ENCODE measurements at regions not wholly inside any gene's neighbourhood (a gene's known extent, or its start where the extent isn't known, plus 50 kb on each side); places are given as distances from the start of the nearest gene placed in this dataset.
"Not testable (repeated sequence)": the region's sequence is repeated elsewhere in the genome, so short reads cannot be mapped to it uniquely, and the experiment has no call there.

DNA sequence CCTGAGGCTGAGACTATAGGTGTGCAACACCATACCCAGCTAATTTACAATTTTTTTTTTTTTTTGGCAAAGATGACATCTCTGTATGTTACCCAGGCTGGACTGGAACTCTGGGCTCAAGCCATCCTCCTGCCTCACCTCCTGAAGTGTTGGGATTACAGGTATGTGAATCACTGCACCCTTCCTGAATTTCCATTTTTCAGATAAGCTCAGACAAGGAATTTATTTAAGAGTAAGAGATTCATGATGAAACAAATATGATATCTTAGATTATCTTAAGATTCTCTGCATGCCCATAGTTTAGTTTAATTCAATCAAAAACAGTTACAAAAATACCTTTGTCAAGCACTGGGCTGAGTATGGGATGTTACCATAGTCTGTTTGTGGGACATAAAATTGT, 128.4 kb upstream of the BASP1 start:
- DNase-seq: no peak

DNA sequence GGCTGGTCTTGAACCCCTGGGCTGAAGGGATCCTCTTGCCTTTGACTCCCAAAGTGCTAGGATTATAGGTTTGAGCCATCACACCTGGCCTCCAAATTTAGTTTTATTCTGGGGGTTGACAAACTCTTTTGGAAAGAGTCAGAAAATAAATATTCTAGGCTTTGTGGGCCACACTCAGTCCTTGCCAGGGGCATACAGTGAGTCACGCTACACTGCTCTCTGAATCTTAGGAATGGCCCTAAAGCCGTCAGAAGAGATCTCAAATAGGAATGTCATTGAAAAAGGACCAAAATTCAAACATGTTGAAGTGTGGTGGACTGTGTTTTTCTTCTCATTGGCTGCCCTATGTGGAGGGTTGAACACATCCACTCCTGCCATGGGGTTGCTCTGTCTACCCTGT, 127.7 kb upstream of the BASP1 start:
- no peak for DNase-seq

GRCh38 chr5:17090839-17091238, 126.6 kb upstream of the BASP1 start:
- no peak for DNase-seq

- DNase-seq: peak; percentile 8
Measured at GRCh38 chr5:17094830-17095229, 122.6 kb upstream of the BASP1 start.

GRCh38 chr5:17096952-17097695, 120.3 kb upstream of the BASP1 start:
- peak; percentile 55 for DNase-seq

DNA sequence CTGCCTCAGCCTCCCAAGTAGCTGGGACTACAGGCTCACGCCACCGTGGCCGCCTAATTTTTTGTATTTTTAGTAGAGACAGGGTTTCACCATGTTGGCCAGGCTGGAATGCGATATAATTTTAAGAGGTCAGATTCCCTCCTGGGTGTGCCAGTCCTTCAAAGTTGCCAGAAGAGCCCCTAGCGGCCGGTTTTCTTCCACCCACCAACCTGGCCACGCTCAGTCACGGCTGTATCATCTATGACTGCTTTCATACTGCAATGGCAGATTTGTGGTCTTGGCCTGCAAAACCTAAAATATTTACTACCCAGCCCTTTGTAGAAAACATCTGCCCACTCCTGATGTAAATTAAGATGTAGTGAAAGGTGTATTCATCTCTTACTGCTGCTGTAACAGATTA, 117.5 kb upstream of the BASP1 start:
- DNase-seq: no peak

GRCh38 chr5:17103461-17103860, 114.0 kb upstream of the BASP1 start:
- no peak for DNase-seq

DNA sequence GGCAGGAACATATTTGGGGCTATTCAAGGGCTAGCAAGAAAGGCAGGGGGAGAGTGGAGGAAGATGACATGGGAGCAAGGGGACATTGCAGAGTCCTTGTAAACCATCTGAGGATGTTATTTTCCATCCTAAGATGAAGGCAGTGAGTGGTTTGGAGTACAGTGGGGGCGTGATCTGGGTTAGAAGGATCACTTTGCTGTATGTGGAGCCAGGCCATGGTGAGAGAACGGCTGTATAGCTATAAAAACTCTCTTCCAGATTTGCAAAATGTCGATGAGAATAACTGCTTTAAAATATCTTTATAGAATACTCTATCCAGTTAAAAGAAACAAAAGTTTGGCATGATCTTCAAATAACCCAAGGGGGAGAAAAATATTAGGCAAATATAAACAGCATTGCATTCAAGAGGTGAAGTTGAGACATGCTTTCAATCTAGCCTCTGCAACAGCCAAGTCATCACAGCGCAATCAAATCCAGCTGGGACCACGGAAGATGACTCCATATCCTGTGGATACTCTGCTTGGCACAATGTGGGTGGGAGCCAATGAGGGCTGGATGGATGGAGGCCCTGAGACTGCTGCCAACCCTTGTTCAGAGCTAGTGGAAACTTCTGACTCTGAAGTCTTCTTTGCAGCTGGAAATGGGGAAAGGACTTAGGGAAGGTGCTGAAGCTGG, 111.5 kb upstream of the BASP1 start:
- DNase-seq: no peak

DNA sequence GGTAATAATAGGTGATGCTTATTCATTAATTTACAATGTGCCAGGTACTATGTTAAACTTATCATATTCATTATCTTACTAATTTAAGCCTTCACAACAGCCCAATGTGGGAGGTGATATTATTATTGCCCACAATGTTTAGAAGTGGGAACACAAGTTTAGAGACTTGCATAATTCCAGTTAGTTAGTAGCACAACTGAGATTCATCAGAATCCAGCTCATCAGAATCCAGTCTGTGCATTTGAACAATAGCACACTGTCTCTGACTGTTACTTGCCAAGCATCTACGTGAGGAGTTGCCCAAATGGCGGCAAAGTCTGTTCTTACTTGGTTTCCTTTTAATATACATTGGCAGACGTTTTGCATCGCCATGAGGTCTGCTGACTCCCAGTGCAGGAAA, 110.9 kb upstream of the BASP1 start:
- DNase-seq: no peak

DNA sequence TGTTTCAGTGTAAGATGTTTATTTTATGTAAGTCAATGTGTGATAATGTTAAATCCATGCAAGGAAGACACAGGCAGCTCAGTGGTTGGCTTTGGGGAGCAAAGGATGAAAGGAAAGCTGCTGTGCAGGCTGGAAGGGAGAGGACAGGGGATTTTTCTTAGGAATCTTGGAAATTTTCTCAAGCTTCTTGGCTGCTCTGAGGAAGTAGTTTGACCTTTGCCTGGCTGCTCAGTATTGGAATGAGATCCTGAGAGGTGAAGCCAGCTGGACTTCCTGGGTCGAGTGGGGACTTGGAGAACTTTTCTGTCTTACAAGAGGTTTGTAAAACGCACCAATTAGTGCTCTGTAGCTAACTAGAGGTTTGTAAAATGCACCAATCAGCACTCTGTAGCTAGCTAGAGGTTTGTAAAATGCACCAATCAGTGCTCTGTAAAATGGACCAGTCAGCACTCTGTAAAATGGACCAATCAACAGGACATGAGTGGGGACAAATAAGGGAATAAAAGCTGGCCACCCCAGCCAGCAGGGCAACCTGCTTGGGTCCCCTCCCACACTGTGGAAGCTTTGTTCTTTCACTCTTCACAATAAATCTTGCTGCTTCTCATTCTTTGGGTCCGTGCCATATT, 105.2 kb upstream of the BASP1 start:
- DNase-seq: not testable (repeated sequence)

- no peak for DNase-seq
Measured at GRCh38 chr5:17113174-17113958, 104.1 kb upstream of the BASP1 start.

DNA sequence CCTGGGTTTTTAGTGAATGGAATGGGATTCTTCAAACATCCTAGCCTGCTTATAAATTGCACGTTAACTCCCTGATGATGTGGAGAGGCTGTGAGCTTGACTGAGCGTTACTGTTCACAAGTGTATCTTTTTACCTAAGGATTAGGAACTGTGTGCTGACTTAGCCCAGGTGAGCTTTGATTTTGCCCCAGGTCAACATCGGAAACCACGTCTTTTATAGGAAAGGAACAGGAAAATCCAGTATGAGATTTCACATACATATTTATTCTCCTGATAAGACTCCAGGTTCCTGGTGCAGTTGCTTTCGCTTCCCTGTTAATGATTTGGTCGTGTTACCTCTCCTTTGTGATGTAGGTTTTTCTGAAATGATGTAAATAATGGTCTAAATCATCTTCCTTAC, 103.2 kb upstream of the BASP1 start:
- no peak for DNase-seq

GRCh38 chr5:17114715-17115599, 102.5 kb upstream of the BASP1 start:
- no peak for DNase-seq

DNA sequence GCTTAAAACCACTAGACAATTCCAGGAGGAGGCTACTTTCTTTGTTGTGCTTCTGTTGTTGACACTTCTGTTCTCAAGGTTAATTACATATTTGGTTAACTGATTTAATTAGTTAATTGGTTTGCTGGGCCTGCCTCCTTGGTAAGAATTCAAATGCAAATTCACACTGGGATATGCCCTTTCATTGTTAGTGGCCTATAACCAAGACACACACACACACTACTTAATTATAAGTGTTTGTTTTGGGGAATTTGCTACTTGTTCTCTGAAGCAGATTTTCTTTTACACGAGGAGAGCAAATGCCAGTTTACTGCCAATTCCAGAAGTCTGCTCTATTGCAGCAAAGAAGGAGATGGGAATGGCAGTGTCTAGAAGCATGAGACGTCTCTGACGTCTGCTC, 101.6 kb upstream of the BASP1 start:
- DNase-seq: no peak

DNA sequence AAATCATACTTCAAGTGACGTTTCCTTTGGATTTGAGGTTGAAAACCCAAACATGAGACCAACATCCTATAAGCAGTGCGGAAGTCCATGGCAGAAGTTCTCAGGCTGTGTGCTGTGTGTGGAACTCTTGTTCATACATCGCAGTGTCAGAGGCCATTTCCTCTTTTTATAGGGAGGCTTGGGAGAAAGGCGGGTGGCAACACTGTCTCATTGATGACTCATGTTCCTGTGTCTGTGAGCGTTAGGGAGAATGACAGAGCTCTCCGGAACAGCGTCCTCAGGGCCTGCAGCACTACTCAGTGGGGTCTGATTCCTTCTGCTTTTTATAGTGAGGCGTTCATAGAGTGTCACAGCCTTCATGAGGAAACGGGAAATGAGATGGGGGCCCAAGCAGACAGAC, 98.8 kb upstream of the BASP1 start:
- DNase-seq: no peak

- no peak for DNase-seq
Measured at GRCh38 chr5:17120209-17120608, 97.2 kb upstream of the BASP1 start.

DNA sequence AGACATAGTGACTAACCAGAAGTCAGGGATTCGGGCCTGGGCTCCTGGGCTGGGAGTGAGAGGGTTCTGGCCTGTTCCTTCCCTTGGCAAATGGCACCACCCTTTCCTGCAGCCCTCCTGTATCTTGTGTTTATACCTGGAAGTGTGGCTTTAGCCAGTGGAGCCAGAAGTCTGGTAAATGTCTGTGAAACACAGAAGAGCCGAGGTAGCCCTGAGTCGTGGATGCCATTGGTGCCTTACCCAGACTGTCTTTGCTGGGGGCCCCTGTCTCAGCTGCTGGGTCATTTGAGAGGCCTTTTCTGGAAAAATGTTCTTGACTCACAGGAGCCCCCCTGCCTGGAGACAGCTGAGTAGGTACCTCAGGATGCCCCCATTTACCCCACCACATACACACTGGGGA, 95.7 kb upstream of the BASP1 start:
- DNase-seq: no peak

DNA sequence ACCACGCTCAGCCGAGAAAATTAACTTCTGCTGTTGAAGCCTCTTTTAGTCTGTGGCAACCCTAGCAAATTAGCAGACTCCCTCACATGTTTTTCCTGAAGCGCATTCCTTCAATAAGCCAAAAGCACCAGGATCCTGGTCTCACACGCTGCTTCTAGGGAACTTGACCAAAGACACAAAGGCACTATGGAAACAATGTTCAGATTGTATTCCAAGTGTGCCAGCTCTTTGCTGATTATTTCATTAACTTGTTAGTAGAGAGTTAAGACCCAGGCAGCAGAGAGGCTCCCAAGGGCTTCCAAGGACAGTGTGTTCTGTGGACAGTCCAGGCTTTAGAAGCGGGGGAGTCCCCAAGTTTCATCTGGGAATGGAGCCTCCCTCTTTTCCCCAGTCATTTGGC, 94.4 kb upstream of the BASP1 start:
- no peak for DNase-seq

DNA sequence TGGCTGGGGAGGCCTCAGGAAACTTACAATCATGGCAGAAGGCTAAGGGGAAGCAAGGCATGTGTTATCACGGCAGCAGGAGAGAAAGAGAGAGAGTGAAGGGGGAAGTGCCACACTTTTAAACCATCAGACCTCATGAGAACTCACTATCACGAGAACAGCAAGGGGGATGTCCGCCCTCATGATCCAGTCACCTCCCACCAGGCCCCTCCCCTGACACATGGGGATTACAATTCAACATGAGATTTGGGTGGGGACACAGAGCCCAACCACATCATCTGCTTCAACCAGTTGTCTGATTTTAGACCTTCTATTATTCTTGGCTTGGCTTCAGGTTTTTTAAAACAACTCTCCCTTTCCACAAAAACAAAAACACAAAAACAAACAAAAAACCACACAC, 93.7 kb upstream of the BASP1 start:
- DNase-seq: not testable (repeated sequence)

- DNase-seq: no peak
Measured at GRCh38 chr5:17127743-17128231, 89.6 kb upstream of the BASP1 start.

GRCh38 chr5:17129093-17129849, 88.2 kb upstream of the BASP1 start:
- DNase-seq: no peak

Data from DMS79 treated with DMSO at 0.1 percent for 48 hours (cell line).